GM21825 (cell line): ENCODE measurements at regions not wholly inside any gene's neighbourhood (a gene's known extent, or its start where the extent isn't known, plus 50 kb on each side); places are given as distances from the start of the nearest gene placed in this dataset.
"Not testable (repeated sequence)": the region's sequence is repeated elsewhere in the genome, so short reads cannot be mapped to it uniquely, and the experiment has no call there.

Source experiments
- ATAC-seq: cut with Tn5 transposase; IDR thresholded peaks from one replicate; pipeline ENCODE4 v1.9.1; 2021; ENCODE audit warnings: mild to moderate bottlenecking, moderate library complexity; ENCODE audit not compliant: unreplicated experiment

DNA sequence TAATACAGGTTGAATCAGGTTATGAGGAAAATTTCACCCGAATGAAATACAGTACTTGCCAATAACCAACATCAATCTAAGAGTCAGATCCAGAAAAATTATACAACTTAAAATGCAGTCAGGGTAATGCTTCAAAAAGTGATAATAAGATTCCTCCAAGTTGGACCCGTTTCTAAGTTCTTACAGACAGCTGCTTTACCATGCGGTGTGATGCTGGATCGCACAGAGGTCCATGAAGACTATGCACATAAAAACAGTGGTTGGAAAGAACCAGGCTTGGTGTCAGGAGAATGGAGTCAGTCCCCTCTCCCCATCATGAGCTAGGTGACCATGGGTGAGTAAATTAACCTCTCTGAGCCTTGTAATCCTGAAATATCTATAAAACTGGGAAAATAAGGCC is 261.3 kb downstream of the QDPR start:
- no peak for ATAC-seq

- ATAC-seq, result no peak
Observed at GRCh38 chr4:17246656-17247055, 265.2 kb downstream of the QDPR start.

GRCh38 chr4:17241835-17242234 is 270.1 kb downstream of the QDPR start:
- ATAC-seq, result no peak

DNA sequence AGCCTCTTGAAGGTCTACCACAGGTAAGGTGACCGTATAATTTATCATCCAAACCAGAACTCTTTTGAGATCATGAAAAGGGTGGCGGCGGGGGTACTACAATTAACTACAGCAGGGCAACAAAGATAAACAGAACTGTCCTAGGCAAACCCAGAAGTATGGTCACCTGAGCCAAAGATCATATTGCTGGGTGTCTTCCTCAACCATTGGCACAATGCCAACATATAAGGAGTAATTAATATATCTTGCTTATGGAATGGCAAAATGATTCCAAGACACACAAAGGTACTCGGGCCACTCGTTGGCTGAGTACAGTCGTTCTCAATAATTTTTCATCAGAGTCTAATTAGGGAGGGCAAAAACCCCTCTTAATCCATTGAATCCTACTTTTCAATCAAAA is 273.3 kb downstream of the QDPR start:
- ATAC-seq, result no peak

GRCh38 chr4:17236686-17237085 is 275.2 kb downstream of the QDPR start:
- no peak for ATAC-seq

DNA sequence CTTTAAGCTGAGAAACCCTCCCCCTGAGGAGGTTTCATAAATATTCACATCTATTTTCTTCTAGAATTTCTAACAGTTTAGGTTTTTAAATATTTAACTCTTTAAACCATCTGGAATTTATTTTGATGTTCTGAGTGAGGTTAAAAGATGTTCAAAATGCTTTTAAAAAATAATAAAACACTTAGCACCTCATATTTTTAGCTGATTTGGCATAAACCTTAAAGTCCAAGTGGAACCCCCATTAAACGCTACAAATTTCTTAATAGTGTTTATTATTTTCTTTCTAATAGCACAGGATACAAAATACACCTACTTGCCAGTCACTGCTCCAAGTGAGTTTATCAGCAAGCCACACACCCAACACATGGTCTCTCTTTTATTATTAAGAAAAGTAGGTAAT is 277.2 kb downstream of the QDPR start:
- no peak for ATAC-seq

DNA sequence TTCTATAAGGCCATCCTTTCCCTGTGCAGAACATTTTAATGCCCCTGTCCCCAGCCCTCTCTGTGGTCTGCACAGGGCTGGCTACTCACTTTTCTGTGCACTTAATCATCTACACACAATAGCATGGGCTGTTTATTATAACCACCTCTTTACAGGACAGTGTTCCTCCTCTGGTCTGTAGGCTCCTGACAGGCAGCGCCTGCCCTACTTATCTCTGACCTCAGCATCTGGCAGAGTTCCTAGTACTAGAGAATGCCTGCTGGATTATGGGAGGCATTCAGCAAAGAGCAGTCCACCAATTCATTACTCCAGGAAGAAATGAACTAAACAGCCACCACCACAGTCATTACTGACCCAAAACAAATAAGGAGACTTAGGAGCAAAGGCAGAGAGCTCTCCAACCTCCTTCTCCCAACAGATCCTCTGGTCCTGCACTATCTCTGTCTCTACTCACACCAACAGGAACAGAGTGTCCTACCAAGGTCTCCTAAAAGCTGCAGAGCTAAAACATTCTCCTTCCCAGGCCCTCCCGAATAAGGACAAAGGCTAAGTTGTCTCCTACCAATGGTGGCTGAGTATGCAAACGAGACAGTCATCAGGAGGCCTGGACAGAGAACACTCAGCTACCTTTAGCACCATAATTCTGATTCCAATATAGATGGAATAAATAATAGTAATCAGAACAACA is 279.2 kb downstream of the QDPR start:
- ATAC-seq, result no peak

- ATAC-seq, result not testable (repeated sequence)
Observed at GRCh38 chr4:17231880-17232475, 279.9 kb downstream of the QDPR start.

GRCh38 chr4:17230727-17231126 is 281.2 kb downstream of the QDPR start:
- ATAC-seq, result no peak

GRCh38 chr4:17220816-17221215 is 291.1 kb downstream of the QDPR start:
- no peak for ATAC-seq

GRCh38 chr4:17218786-17219185 is 293.1 kb downstream of the QDPR start:
- ATAC-seq, result no peak

DNA sequence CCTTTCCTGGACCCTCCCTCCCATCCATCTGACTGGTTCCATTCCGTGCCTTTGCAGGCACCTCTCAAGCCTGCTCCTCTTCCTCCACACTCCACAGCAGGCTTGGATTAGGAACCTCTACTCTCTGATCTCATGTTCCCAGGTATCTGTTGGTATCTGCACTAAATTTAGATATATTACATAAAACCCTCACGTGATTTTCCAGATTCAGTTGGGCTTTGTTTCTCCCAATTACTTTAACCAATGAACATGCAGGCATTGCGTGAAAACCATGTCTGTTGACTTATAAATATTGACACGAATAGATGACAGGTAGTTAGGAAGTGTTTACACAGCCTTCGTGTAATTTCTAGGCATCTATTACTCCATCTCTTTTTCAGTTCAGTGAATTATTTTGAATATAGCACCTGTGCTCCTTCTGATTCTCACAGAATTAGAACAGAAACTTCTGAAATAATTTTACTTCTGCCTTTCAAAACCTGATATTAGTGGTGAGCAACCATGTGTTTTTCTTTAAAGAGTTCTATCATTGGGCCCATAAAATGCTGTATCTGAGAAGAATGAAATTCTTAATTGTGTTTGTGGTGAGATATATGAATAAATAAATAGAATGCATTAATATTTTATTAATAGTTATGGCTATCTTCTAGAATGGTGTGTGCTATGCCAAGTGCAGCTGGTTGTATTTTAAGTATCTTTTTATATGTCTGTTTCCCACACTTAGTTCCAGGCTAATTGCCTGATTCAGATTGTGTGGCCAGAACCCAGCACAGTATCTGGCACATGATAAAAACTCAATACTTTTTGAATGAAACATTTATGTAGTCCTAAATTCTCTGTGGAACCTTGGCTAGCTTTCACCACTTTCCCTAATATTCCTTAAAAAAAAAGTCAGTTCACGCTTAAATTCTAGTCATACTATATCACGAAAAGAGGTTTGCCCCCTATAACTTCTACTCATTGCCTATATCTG is 304.8 kb downstream of the QDPR start:
- ATAC-seq, result no peak

DNA sequence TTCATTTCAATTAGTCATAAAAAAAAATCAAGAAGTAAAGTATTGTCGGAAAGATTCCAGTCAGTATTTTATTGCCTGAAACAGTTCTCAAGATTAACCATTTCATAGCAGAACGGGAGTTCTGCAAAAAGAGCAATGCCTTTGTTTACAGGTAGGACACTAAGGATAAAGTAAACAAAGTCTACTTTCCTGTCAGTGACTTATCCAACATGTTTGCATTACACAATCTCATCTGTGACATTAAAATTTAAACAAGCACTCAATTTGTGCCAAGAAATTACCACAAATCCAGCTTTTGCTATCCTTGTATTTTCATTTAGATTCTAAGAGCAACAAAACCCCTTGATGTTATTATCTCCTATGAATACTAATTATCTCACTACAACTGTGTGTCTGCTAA is 306.5 kb upstream of the LDB2 start:
- no peak for ATAC-seq

- no peak for ATAC-seq
Observed at GRCh38 chr4:17203797-17204196, 305.4 kb upstream of the LDB2 start.

DNA sequence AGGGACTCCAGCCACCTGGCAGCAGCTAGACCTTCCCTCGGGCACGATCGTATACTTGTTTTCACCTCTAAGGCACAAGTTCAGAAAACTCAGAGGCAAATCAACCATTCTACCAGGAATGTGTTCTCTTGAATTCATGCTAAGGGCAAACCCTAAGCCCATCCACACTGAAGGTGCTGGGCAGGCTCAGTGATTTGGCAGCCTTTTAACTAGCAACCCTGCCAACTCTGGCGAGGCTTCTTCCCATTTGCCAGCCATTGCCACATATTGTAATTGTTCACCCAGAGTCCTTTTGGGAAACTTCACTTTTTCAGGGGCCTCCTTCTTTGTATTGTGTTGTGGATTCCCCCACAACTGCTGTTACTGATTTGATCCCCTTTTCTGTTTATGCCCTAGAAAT is 298.6 kb upstream of the LDB2 start:
- ATAC-seq, result no peak

- ATAC-seq, result no peak
Observed at GRCh38 chr4:17195461-17196275, 297.2 kb upstream of the LDB2 start.

DNA sequence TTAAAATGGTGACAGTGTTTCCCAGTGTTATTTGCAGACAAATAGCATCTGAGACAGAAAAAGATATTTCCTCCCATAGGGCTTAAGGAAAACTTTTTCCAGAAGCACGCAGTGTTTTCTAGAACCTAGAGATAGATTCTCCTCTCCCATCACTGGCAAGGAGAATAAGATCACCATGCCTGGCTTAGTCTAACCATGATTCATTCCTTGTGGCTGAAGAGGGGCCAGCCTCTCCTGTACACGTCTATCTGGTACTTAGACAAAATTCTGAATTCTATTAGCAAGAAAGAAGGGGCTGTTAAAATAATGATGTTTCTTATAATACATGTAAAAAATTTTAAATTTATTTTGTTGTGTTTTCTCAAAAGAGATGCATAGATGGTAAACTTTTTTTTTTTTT is 296.1 kb upstream of the LDB2 start:
- ATAC-seq, result no peak

DNA sequence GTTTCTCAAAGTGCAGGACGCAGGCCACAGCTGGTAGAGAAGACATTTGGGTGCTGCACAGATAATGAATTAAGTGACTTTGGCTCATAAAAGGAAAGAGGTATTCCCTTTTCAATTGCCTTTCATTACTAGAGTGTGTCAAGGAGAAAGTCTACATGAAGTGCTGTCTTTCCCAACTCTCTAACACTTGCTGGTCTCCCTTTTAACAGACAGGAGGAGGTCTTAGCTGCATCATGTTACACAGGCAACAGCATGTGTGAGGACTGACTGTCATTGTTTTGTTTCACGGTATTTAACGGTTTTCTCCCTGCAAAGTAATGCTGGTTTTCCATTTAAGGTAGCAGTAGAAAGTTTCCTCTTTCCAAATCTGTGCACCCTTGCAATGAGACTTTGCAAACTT is 291.3 kb upstream of the LDB2 start:
- ATAC-seq, result no peak

GRCh38 chr4:17189401-17189720 is 290.9 kb upstream of the LDB2 start:
- ATAC-seq, result no peak

DNA sequence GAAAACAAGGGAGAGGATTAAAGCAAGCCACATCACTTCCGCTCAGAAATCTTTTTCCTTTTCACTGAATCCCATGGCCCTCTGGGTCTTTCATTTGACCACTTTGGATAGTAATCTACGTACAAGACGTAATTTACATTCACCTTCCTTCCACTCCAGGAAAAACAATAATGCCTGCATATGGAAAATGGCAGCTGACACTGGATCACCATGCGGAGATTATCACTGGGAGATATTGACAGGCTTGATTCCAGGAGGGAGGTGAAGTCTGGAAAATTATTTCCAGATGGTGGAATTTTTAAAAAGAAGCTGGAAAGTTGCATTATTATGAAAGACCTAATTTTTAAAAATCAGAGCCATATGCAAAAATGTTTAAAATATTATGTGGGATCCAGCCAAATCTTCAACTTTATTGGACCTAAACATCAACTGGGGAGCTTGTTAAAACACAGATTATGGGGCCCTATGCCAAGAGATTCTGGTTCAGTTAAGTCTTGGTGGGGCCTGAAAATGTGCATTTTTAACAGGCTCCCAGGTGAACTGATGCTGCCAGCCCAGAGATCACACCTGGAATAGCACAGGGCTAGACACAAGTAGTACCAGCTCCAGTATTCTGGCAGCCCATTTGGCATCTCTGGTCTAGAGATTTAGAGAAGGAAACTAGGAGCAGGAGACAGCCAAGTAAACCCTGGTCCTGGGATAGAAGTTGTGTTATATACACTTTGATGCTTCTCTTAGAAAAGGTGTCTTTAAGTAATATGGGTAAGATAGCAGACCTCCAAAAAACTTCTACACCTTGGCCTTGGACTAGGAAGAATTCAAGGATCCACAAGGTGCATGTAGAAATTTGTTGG is 290.3 kb upstream of the LDB2 start:
- no peak for ATAC-seq
